Activated T-helper 17 cell treated with anti-CD3 and anti-CD28 coated beads, Interleukin-2, amount 50 U/mL, for 72 hours (primary cell): ENCODE measurements at regions not wholly inside any gene's neighbourhood (a gene's known extent, or its start where the extent isn't known, plus 50 kb on each side); places are given as distances from the start of the nearest gene placed in this dataset.

Experiments used
- ATAC-seq: fragments of 150-1000 bp; cut with Tn5 transposase; replicated peaks from 2 replicates; pipeline ENCODE4 v1.10.0; 2021; ENCODE audit warnings: mild to moderate bottlenecking, moderate library complexity
- H3K27ac Mint-ChIP-seq: one replicate; pipeline ENCODE4 v1.8.0; 2022; ENCODE audit warnings: mixed read lengths
- H3K27me3 Mint-ChIP-seq: one replicate; pipeline ENCODE4 v1.8.0; 2022; ENCODE audit warnings: mixed read lengths
- H3K36me3 Mint-ChIP-seq: one replicate; pipeline ENCODE4 v1.8.0; 2022; ENCODE audit warnings: low read depth, mild to moderate bottlenecking, mixed read lengths
- H3K4me1 Mint-ChIP-seq: one replicate; pipeline ENCODE4 v1.8.0; 2022; ENCODE audit warnings: mixed read lengths
- H3K4me3 Mint-ChIP-seq: one replicate; pipeline ENCODE4 v1.8.0; 2022; ENCODE audit warnings: mild to moderate bottlenecking, mixed read lengths
- H3K9me3 Mint-ChIP-seq: one replicate; pipeline ENCODE4 v1.8.0; 2022; ENCODE audit warnings: mixed read lengths

GRCh38 chr5:2110137-2110933, 227.6 kb upstream of the IRX4 start:
- Mint-ChIP-seq H3K36me3 (no peaks in the 10 kb centered on the region), H3K27me3 (peaks cover 12% of the 10 kb centered on the region), H3K4me1 (no peaks in the 10 kb centered on the region)

GRCh38 chr5:2109566-2109965, 226.8 kb upstream of the IRX4 start:
- Mint-ChIP-seq H3K9me3 (peaks cover 6% of the 10 kb centered on the region), H3K36me3 (no peaks in the 10 kb centered on the region), H3K27ac (no peak overlapping the region), H3K4me3 (no peak overlapping the region), H3K4me1 (no peaks in the 10 kb centered on the region), H3K27me3 (peaks cover 10% of the 10 kb centered on the region)
- ATAC-seq: no peak

More at GRCh38 chr5:2110137-2110933, 227.6 kb upstream of the IRX4 start:
- Mint-ChIP-seq H3K9me3 (peaks cover 6% of the 10 kb centered on the region), H3K4me3 (no peak overlapping the region), H3K27ac (no peak overlapping the region)
- ATAC-seq: no peak

GRCh38 chr5:2106721-2107120, 224.0 kb upstream of the IRX4 start:
- no peak overlapping the region for H3K4me3 Mint-ChIP-seq
- H3K27ac Mint-ChIP-seq: no peak overlapping the region
- H3K9me3 Mint-ChIP-seq: peaks cover 6% of the 10 kb centered on the region
- no peak for ATAC-seq
- H3K27me3 Mint-ChIP-seq: peaks cover 5% of the 10 kb centered on the region
- H3K36me3 Mint-ChIP-seq: no peaks in the 10 kb centered on the region
- H3K4me1 Mint-ChIP-seq: no peaks in the 10 kb centered on the region

- Mint-ChIP-seq H3K27me3 (peaks cover 8% of the 10 kb centered on the region), H3K4me3 (no peak overlapping the region)
These were observed 222.4 kb upstream of the IRX4 start for GRCh38 chr5:2105141-2105540.

GRCh38 chr5:2103940-2104339, 221.2 kb upstream of the IRX4 start:
- Mint-ChIP-seq H3K4me1 (no peaks in the 10 kb centered on the region), H3K27me3 (peaks cover 15% of the 10 kb centered on the region), H3K4me3 (no peak overlapping the region), H3K9me3 (peaks cover 6% of the 10 kb centered on the region), H3K36me3 (no peaks in the 10 kb centered on the region), H3K27ac (no peak overlapping the region)
- ATAC-seq: no peak

More at GRCh38 chr5:2105141-2105540, 222.4 kb upstream of the IRX4 start:
- H3K27ac Mint-ChIP-seq: no peak overlapping the region
- H3K4me1 Mint-ChIP-seq: no peaks in the 10 kb centered on the region
- H3K9me3 Mint-ChIP-seq: peaks cover 6% of the 10 kb centered on the region
- no peaks in the 10 kb centered on the region for H3K36me3 Mint-ChIP-seq
- ATAC-seq: no peak

- Mint-ChIP-seq H3K9me3 (peaks cover 6% of the 10 kb centered on the region), H3K4me3 (no peak overlapping the region), H3K27ac (no peak overlapping the region), H3K36me3 (no peaks in the 10 kb centered on the region), H3K4me1 (no peaks in the 10 kb centered on the region), H3K27me3 (peaks cover 18% of the 10 kb centered on the region)
- ATAC-seq: no peak
These were observed 220.4 kb upstream of the IRX4 start for GRCh38 chr5:2102819-2103776.

- ATAC-seq: no peak
These were observed 219.0 kb upstream of the IRX4 start for GRCh38 chr5:2101685-2102084.

GRCh38 chr5:2096887-2097505, 214.3 kb upstream of the IRX4 start:
- Mint-ChIP-seq H3K36me3 (no peaks in the 10 kb centered on the region), H3K4me3 (no peak overlapping the region), H3K4me1 (no peaks in the 10 kb centered on the region), H3K27ac (no peak overlapping the region), H3K27me3 (peaks cover 19% of the 10 kb centered on the region), H3K9me3 (no peaks in the 10 kb centered on the region)
- ATAC-seq: no peak

More at GRCh38 chr5:2101685-2102084, 219.0 kb upstream of the IRX4 start:
- H3K4me3 Mint-ChIP-seq: no peak overlapping the region
- H3K36me3 Mint-ChIP-seq: no peaks in the 10 kb centered on the region
- no peaks in the 10 kb centered on the region for H3K4me1 Mint-ChIP-seq
- H3K27ac Mint-ChIP-seq: no peak overlapping the region
- peaks cover 24% of the 10 kb centered on the region for H3K27me3 Mint-ChIP-seq
- peaks cover 6% of the 10 kb centered on the region for H3K9me3 Mint-ChIP-seq

GRCh38 chr5:2095011-2095410, 212.3 kb upstream of the IRX4 start:
- Mint-ChIP-seq H3K36me3 (no peaks in the 10 kb centered on the region), H3K27me3 (peaks cover 15% of the 10 kb centered on the region), H3K4me1 (no peaks in the 10 kb centered on the region), H3K9me3 (no peaks in the 10 kb centered on the region), H3K4me3 (no peak overlapping the region), H3K27ac (no peak overlapping the region)
- ATAC-seq: no peak

GRCh38 chr5:2094616-2094995, 211.9 kb upstream of the IRX4 start:
- H3K27ac Mint-ChIP-seq: no peak overlapping the region
- peaks cover 11% of the 10 kb centered on the region for H3K27me3 Mint-ChIP-seq
- no peak for ATAC-seq
- no peaks in the 10 kb centered on the region for H3K9me3 Mint-ChIP-seq
- H3K4me3 Mint-ChIP-seq: no peak overlapping the region
- H3K36me3 Mint-ChIP-seq: no peaks in the 10 kb centered on the region
- H3K4me1 Mint-ChIP-seq: no peaks in the 10 kb centered on the region

GRCh38 chr5:2093859-2094615, 211.3 kb upstream of the IRX4 start:
- H3K4me3 Mint-ChIP-seq: no peak overlapping the region
- ATAC-seq: no peak
- H3K4me1 Mint-ChIP-seq: no peaks in the 10 kb centered on the region
- H3K27me3 Mint-ChIP-seq: peaks cover 9% of the 10 kb centered on the region
- H3K36me3 Mint-ChIP-seq: no peaks in the 10 kb centered on the region
- H3K27ac Mint-ChIP-seq: no peak overlapping the region
- no peaks in the 10 kb centered on the region for H3K9me3 Mint-ChIP-seq

GRCh38 chr5:2091921-2092320, 209.2 kb upstream of the IRX4 start:
- no peak overlapping the region for H3K4me3 Mint-ChIP-seq
- H3K4me1 Mint-ChIP-seq: no peaks in the 10 kb centered on the region
- no peak for ATAC-seq
- H3K9me3 Mint-ChIP-seq: no peaks in the 10 kb centered on the region
- no peak overlapping the region for H3K27ac Mint-ChIP-seq
- no peaks in the 10 kb centered on the region for H3K36me3 Mint-ChIP-seq
- peaks cover 4% of the 10 kb centered on the region for H3K27me3 Mint-ChIP-seq

GRCh38 chr5:2087980-2088379, 205.3 kb upstream of the IRX4 start:
- Mint-ChIP-seq H3K36me3 (no peaks in the 10 kb centered on the region), H3K9me3 (no peaks in the 10 kb centered on the region), H3K27ac (no peak overlapping the region), H3K27me3 (peaks cover 7% of the 10 kb centered on the region), H3K4me3 (no peak overlapping the region), H3K4me1 (no peaks in the 10 kb centered on the region)
- ATAC-seq: no peak

GRCh38 chr5:2075365-2075764, 192.6 kb upstream of the IRX4 start:
- Mint-ChIP-seq H3K36me3 (no peaks in the 10 kb centered on the region), H3K4me3 (no peak overlapping the region), H3K27ac (no peak overlapping the region), H3K9me3 (no peaks in the 10 kb centered on the region), H3K27me3 (peaks cover 28% of the 10 kb centered on the region), H3K4me1 (no peaks in the 10 kb centered on the region)
- ATAC-seq: no peak
